Prostate gland (tissue), 2 donors: ENCODE measurements at regions not wholly inside any gene's neighbourhood (a gene's known extent, or its start where the extent isn't known, plus 50 kb on each side); places are given as distances from the start of the nearest gene placed in this dataset.

Experiments
- DNase-seq: peaks from one replicate; pipeline ENCODE4 v3.0.0-alpha.2; 2019; ENCODE audit warnings: low spot score
- H3K27ac ChIP-seq, 2 donors: fragments of 200-600 bp; sonication (generic); 2 replicates each; pipeline ENCODE4 v1.5.1; 2017 to 2019
- H3K27me3 ChIP-seq: fragments of 200-600 bp; sonication (generic); replicated peaks from 2 replicates; pipeline ENCODE4 v1.5.1; 2019; ENCODE audit not compliant: insufficient read depth
- H3K36me3 ChIP-seq, 2 donors: fragments of 200-600 bp; sonication (generic); 1 replicate in 1 of 2; 2 replicates in 1 of 2; pipeline versions ENCODE4 v1.5.1 to v1.8.1; 2017 to 2019
- H3K4me1 ChIP-seq: fragments of 200-600 bp; sonication (generic); replicated peaks from 2 replicates; pipeline ENCODE4 v1.5.1; 2019
- H3K4me3 ChIP-seq, 2 donors: fragments of 200-600 bp; sonication (generic); 2 replicates each; pipeline ENCODE4 v1.5.1; 2017 to 2019
- H3K9me3 ChIP-seq: fragments of 200-600 bp; sonication (generic); 2 replicates; pipeline ENCODE4 v1.5.1; 2017
- CTCF ChIP-seq, 4 experiments: fragments of 200-600 bp in 2 of 4; fragments of 450-650 bp in 2 of 4; sonication (generic) in 2 of 4; IDR thresholded peaks; 1 replicate in 3 of 4; 2 replicates in 1 of 4; pipeline ENCODE4 v1.5.1; 2016 to 2019; ENCODE audit warnings: antibody characterized with exemption in 4 of 4, mild to moderate bottlenecking in 2 of 4, moderate library complexity in 2 of 4
- POLR2A ChIP-seq: fragments of 450-650 bp; IDR thresholded peaks from one replicate; pipeline ENCODE4 v1.6.1; 2016; ENCODE audit warnings: antibody characterized with exemption, mild to moderate bottlenecking
- POLR2AphosphoS5 ChIP-seq: sonication (generic); formaldehyde crosslinking; IDR thresholded peaks from one replicate; pipeline ENCODE4 v1.6.1; 2017; ENCODE audit warnings: antibody characterized with exemption
- WGBS: methylation state at CpG from one replicate; pipeline ENCODE4 v1.1.5; 2018; 5-methylcytosine and 5-hydroxymethylcytosine counted together
- intact Hi-C: fragments of 100-400 bp; cut with DNase I; formaldehyde crosslinking; loops from one replicate; pipeline ENCODE4 v1.14.2; 2022

- WGBS = 0% methylated on average over 2 of the region's 2 CpGs
- Histone ChIP-seq H3K9me3 (no peaks in the 10 kb centered on the region), H3K27ac (no peak overlapping the region), H3K4me3 (no peak overlapping the region), H3K4me1 (no peaks in the 10 kb centered on the region), H3K36me3 (no peaks in the 10 kb centered on the region), H3K27me3 (no peaks in the 10 kb centered on the region)
- TF ChIP-seq POLR2AphosphoS5 (no peak), POLR2A (no peak), CTCF (IDR thresholded peaks at IDR 0.05) (no peak)
- intact Hi-C loops = no loop called here
- DNase-seq = no peak
Measured at GRCh38 chr5:87741881-87742280, 329.2 kb upstream of the CCNH start.

- 59% methylated on average over 1 of the region's 1 CpG for WGBS
- no peak for TF ChIP-seq CTCF (IDR thresholded peaks at IDR 0.05)
- TF ChIP-seq POLR2AphosphoS5 = no peak
- TF ChIP-seq POLR2A = no peak
- no peak for DNase-seq
- intact Hi-C loops = no loop called here
- H3K36me3 ChIP-seq = no peaks in the 10 kb centered on the region
- no peaks in the 10 kb centered on the region for H3K9me3 ChIP-seq
- H3K4me1 ChIP-seq = no peaks in the 10 kb centered on the region
- no peak overlapping the region for H3K4me3 ChIP-seq
- H3K27ac ChIP-seq = no peak overlapping the region
- H3K27me3 ChIP-seq = no peaks in the 10 kb centered on the region
Measured at GRCh38 chr5:87735923-87736322, 323.2 kb upstream of the CCNH start.

- Histone ChIP-seq H3K27ac (no peak overlapping the region), H3K4me3 (no peak overlapping the region), H3K4me1 (no peaks in the 10 kb centered on the region), H3K27me3 (no peaks in the 10 kb centered on the region), H3K36me3 (no peaks in the 10 kb centered on the region), H3K9me3 (no peaks in the 10 kb centered on the region)
- DNase-seq = no peak
- WGBS = 43% methylated on average over 3 of the region's 3 CpGs
- TF ChIP-seq POLR2AphosphoS5 (no peak), CTCF (IDR thresholded peaks at IDR 0.05) (no peak), POLR2A (no peak)
- intact Hi-C loops = no loop called here
Measured at GRCh38 chr5:87733897-87734296, 321.2 kb upstream of the CCNH start.

- 88% methylated on average over 7 of the region's 7 CpGs for WGBS
- TF ChIP-seq POLR2A = no peak
- H3K27me3 ChIP-seq = no peaks in the 10 kb centered on the region
Measured at GRCh38 chr5:87732875-87733768, 320.4 kb upstream of the CCNH start.

GRCh38 chr5:87729781-87730180 is 317.1 kb upstream of the CCNH start:
- H3K27me3 ChIP-seq = no peaks in the 10 kb centered on the region
- TF ChIP-seq POLR2AphosphoS5 (no peak), CTCF (IDR thresholded peaks at IDR 0.05) (no peak), POLR2A (no peak)

More at GRCh38 chr5:87732875-87733768, 320.4 kb upstream of the CCNH start:
- Histone ChIP-seq H3K9me3 (no peaks in the 10 kb centered on the region), H3K36me3 (no peaks in the 10 kb centered on the region), H3K4me3 (no peak overlapping the region), H3K27ac (no peak overlapping the region), H3K4me1 (no peaks in the 10 kb centered on the region)
- intact Hi-C loops = no loop called here
- DNase-seq = no peak

More at GRCh38 chr5:87729781-87730180, 317.1 kb upstream of the CCNH start:
- H3K4me1 ChIP-seq = no peaks in the 10 kb centered on the region
- H3K9me3 ChIP-seq = no peaks in the 10 kb centered on the region
- DNase-seq = no peak
- H3K27ac ChIP-seq = no peak overlapping the region
- H3K4me3 ChIP-seq = no peak overlapping the region
- no peaks in the 10 kb centered on the region for H3K36me3 ChIP-seq
- intact Hi-C loops = no loop called here
